MM.1S (cell line): ENCODE measurements at regions not wholly inside any gene's neighbourhood (a gene's known extent, or its start where the extent isn't known, plus 50 kb on each side); places are given as distances from the start of the nearest gene placed in this dataset.

ENCODE experiments used
- DNase-seq: peaks from one replicate; pipeline ENCODE4 v3.0.0-alpha.2; 2015
- H2AFZ ChIP-seq: fragments of 300-600 bp; sonication (generic); 2 replicates; pipeline ENCODE4 v1.6.0; 2016; ENCODE audit warnings: antibody characterized with exemption, low read length
- H3F3A ChIP-seq: fragments of 300-600 bp; sonication (generic); 2 replicates; pipeline ENCODE4 v1.6.1; 2016; ENCODE audit warnings: mild to moderate bottlenecking, antibody characterized with exemption, low read length, moderate library complexity, mixed read lengths; ENCODE audit not compliant: insufficient read depth
- H3K27ac ChIP-seq: fragments of 300-600 bp; sonication (generic); 2 replicates; pipeline ENCODE4 v1.5.1; 2016; ENCODE audit warnings: mild to moderate bottlenecking, low read length
- H3K27me3 ChIP-seq: fragments of 300-600 bp; sonication (generic); replicated peaks from 2 replicates; pipeline ENCODE4 v1.6.0; 2016; ENCODE audit warnings: low read length; ENCODE audit not compliant: insufficient read depth
- H3K36me3 ChIP-seq: fragments of 300-600 bp; sonication (generic); replicated peaks from 2 replicates; pipeline ENCODE4 v1.6.1; 2016; ENCODE audit warnings: mild to moderate bottlenecking, low read length, mixed read lengths; ENCODE audit not compliant: insufficient read depth
- H3K4me1 ChIP-seq: fragments of 300-600 bp; sonication (generic); 2 replicates; pipeline ENCODE4 v1.6.1; 2016; ENCODE audit warnings: low read length, mixed read lengths
- H3K4me2 ChIP-seq: fragments of 300-600 bp; sonication (generic); 2 replicates; pipeline ENCODE4 v1.6.0; 2016; ENCODE audit warnings: low read depth, low read length
- H3K4me3 ChIP-seq: fragments of 300-600 bp; sonication (generic); 2 replicates; pipeline ENCODE4 v1.5.1; 2016; ENCODE audit warnings: low read length, mixed read lengths
- H3K79me2 ChIP-seq: fragments of 300-600 bp; sonication (generic); 2 replicates; pipeline ENCODE4 v1.6.1; 2016; ENCODE audit warnings: mixed run types, low read length, mixed read lengths
- H3K9ac ChIP-seq: fragments of 300-600 bp; sonication (generic); 2 replicates; pipeline ENCODE4 v1.6.1; 2016; ENCODE audit warnings: low read length, mixed read lengths
- H3K9me2 ChIP-seq: fragments of 300-600 bp; sonication (generic); replicated peaks from 2 replicates; pipeline ENCODE4 v1.6.1; 2016; ENCODE audit warnings: mild to moderate bottlenecking, low read length, mixed read lengths; ENCODE audit not compliant: insufficient read depth
- H3K9me3 ChIP-seq: fragments of 300-600 bp; sonication (generic); replicated peaks from 2 replicates; pipeline ENCODE4 v1.6.1; 2016; ENCODE audit warnings: mild to moderate bottlenecking, low read length, mixed read lengths; ENCODE audit not compliant: insufficient read depth
- H4K20me1 ChIP-seq: fragments of 300-600 bp; sonication (generic); 2 replicates; pipeline ENCODE4 v1.6.1; 2016; ENCODE audit warnings: mild to moderate bottlenecking, low read length, moderate library complexity, mixed read lengths; ENCODE audit not compliant: insufficient read depth
- EZH2 ChIP-seq: fragments of 300-600 bp; sonication (generic); optimal IDR thresholded peaks from 2 replicates; pipeline ENCODE3; 2017; ENCODE audit warnings: low read depth, mild to moderate bottlenecking, antibody characterized with exemption, low read length, mixed read lengths
- EZH2phosphoT487 ChIP-seq: fragments of 300-600 bp; sonication (generic); IDR thresholded peaks from 2 replicates; pipeline ENCODE4 v1.6.1; 2018; ENCODE audit warnings: antibody characterized with exemption, low read length
- TF ChIP-seq, protein P1 (sequence below): fragments of 300-600 bp; sonication (generic); IDR thresholded peaks from 2 replicates; pipeline ENCODE4 v1.5.1; 2016; ENCODE audit warnings: antibody characterized with exemption, low read length, mixed read lengths

DNA sequence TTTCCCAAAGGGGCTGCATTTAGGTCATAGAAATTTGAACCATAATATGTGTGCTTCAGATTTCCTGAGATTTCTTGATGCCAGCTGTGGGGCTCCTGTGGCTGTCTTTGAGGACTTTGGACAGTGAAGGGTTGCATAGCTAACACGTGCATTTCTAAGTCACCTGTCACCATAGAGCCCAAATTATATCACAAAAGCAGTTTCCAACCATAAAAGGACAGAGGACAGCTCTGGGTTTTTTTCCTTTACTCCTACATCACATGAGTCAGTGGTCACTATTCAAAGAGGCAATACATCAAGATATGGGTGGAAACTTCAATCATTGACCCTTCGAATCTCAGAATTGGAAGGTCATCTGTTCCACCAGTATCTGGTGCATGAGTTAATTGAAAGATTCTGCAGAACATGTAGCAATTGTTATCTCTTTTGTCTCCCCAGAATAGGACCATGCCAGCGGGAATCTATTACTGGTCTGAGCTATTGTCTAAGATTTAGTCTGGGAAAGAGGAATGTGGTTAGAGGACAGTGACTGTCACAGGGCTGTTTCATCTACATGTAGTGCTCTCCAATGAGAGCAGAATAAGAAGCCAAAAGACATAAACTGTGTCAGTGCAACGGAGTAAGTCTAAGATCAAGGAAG is 133.5 kb downstream of the AASDH start:
- Histone ChIP-seq H3K27me3 (no peaks in the 10 kb centered on the region), H3K36me3 (no peaks in the 10 kb centered on the region), H3K9me2 (no peaks in the 10 kb centered on the region), H3K9ac (no peak overlapping the region), H3K4me3 (no peak overlapping the region), H4K20me1 (no peaks in the 10 kb centered on the region), H3K79me2 (no peaks in the 10 kb centered on the region), H3K4me2 (no peak overlapping the region), H3K27ac (no peak overlapping the region), H3F3A (no peaks in the 10 kb centered on the region), H3K4me1 (no peaks in the 10 kb centered on the region), H2AFZ (no peak overlapping the region), H3K9me3 (no peaks in the 10 kb centered on the region)
- DNase-seq = no peak
- no peak for TF ChIP-seq EZH2
- no peak for TF ChIP-seq EZH2phosphoT487
- TF ChIP-seq, protein P1, sequence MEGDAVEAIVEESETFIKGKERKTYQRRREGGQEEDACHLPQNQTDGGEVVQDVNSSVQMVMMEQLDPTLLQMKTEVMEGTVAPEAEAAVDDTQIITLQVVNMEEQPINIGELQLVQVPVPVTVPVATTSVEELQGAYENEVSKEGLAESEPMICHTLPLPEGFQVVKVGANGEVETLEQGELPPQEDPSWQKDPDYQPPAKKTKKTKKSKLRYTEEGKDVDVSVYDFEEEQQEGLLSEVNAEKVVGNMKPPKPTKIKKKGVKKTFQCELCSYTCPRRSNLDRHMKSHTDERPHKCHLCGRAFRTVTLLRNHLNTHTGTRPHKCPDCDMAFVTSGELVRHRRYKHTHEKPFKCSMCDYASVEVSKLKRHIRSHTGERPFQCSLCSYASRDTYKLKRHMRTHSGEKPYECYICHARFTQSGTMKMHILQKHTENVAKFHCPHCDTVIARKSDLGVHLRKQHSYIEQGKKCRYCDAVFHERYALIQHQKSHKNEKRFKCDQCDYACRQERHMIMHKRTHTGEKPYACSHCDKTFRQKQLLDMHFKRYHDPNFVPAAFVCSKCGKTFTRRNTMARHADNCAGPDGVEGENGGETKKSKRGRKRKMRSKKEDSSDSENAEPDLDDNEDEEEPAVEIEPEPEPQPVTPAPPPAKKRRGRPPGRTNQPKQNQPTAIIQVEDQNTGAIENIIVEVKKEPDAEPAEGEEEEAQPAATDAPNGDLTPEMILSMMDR = no peak

GRCh38 chr4:56252561-56253152 is 134.6 kb downstream of the AASDH start:
- TF ChIP-seq EZH2 (no peak), EZH2phosphoT487 (no peak)
- TF ChIP-seq, protein P1 = no peak
- Histone ChIP-seq H3F3A (no peaks in the 10 kb centered on the region), H3K36me3 (no peaks in the 10 kb centered on the region), H3K4me2 (no peak overlapping the region), H2AFZ (no peak overlapping the region), H3K27me3 (no peaks in the 10 kb centered on the region), H3K27ac (no peak overlapping the region), H3K9me3 (no peaks in the 10 kb centered on the region), H3K9ac (no peak overlapping the region), H3K79me2 (no peaks in the 10 kb centered on the region), H3K4me3 (no peak overlapping the region), H3K9me2 (no peaks in the 10 kb centered on the region), H3K4me1 (no peaks in the 10 kb centered on the region), H4K20me1 (no peaks in the 10 kb centered on the region)
- no peak for DNase-seq

- Histone ChIP-seq H3K4me3 (no peak overlapping the region), H3K36me3 (no peaks in the 10 kb centered on the region), H3K4me2 (no peak overlapping the region), H4K20me1 (no peaks in the 10 kb centered on the region), H3K27ac (no peak overlapping the region), H2AFZ (no peak overlapping the region), H3K79me2 (no peaks in the 10 kb centered on the region), H3K4me1 (no peaks in the 10 kb centered on the region), H3K27me3 (no peaks in the 10 kb centered on the region), H3K9ac (no peak overlapping the region), H3K9me3 (no peaks in the 10 kb centered on the region), H3F3A (no peaks in the 10 kb centered on the region), H3K9me2 (no peaks in the 10 kb centered on the region)
- DNase-seq = no peak
- TF ChIP-seq EZH2phosphoT487 (no peak), EZH2 (no peak)
- TF ChIP-seq, protein P1 = no peak
These were observed 135.7 kb downstream of the AASDH start for GRCh38 chr4:56251556-56251955.
